OCI-LY3 (cell line): ENCODE measurements at regions not wholly inside any gene's neighbourhood (a gene's known extent, or its start where the extent isn't known, plus 50 kb on each side); places are given as distances from the start of the nearest gene placed in this dataset.

Experiments
- H2AFZ ChIP-seq: fragments of 200-600, 300-600 bp; shearing (Covaris generic); 2 replicates; pipeline ENCODE4 v1.6.0; 2014; ENCODE audit warnings: antibody characterized with exemption, low read depth, low read length
- H3K27ac ChIP-seq: fragments of 200-600, 300-600 bp; sonication (generic); 2 replicates; pipeline ENCODE4 v1.5.1; 2014; ENCODE audit warnings: mild to moderate bottlenecking, low read length, moderate library complexity, mixed read lengths
- H3K27me3 ChIP-seq: fragments of 200-600, 300-600 bp; sonication (generic); 2 replicates; pipeline ENCODE4 v1.6.1; 2014; ENCODE audit warnings: low read depth, low read length, mixed read lengths
- H3K36me3 ChIP-seq: fragments of 200-600, 300-600 bp; sonication (generic); replicated peaks from 2 replicates; pipeline ENCODE3; 2014; ENCODE audit warnings: low read depth, low read length, mixed read lengths
- H3K4me1 ChIP-seq: fragments of 300-600, 200-600 bp; sonication (generic); 2 replicates; pipeline ENCODE4 v1.6.1; 2014; ENCODE audit warnings: low read length, mixed read lengths
- H3K4me2 ChIP-seq: fragments of 200-600, 300-600 bp; sonication (generic); 2 replicates; pipeline ENCODE4 v1.6.1; 2014; ENCODE audit warnings: low read length, mixed read lengths
- H3K4me3 ChIP-seq: fragments of 300-600, 200-600 bp; sonication (generic); 2 replicates; pipeline ENCODE4 v1.5.1; 2014; ENCODE audit warnings: antibody characterized with exemption, mild to moderate bottlenecking, low read length, moderate library complexity
- H3K79me2 ChIP-seq: fragments of 300-600, 200-600 bp; shearing (Covaris generic); 2 replicates; pipeline ENCODE4 v1.6.1; 2014; ENCODE audit warnings: mild to moderate bottlenecking, low read length, mixed read lengths
- H3K9ac ChIP-seq: fragments of 300-600, 200-600 bp; shearing (Covaris generic); 2 replicates; pipeline ENCODE4 v1.6.0; 2014; ENCODE audit warnings: mild to moderate bottlenecking, low read length, moderate library complexity
- H3K9me3 ChIP-seq: fragments of 200-600, 300-600 bp; shearing (Covaris generic); 2 replicates; pipeline ENCODE4 v1.6.1; 2014; ENCODE audit warnings: low read length, mixed read lengths; ENCODE audit not compliant: insufficient read depth
- H4K20me1 ChIP-seq: fragments of 200-600, 300-600 bp; sonication (generic); 2 replicates; pipeline ENCODE4 v1.6.1; 2016; ENCODE audit warnings: low read length, mixed read lengths; ENCODE audit not compliant: insufficient read depth
- CTCF ChIP-seq: fragments of 200-600, 300-600 bp; sonication (generic); IDR thresholded peaks from 2 replicates; pipeline ENCODE4 v1.5.1; 2014; ENCODE audit warnings: antibody characterized with exemption, low read length, low read depth
- EZH2phosphoT487 ChIP-seq: fragments of 200-600 bp; shearing (Covaris generic); IDR thresholded peaks from 2 replicates; pipeline ENCODE4 v1.6.1; 2018; ENCODE audit warnings: antibody characterized with exemption, mixed run types, low read depth

- no peak overlapping the region for H3K4me2 ChIP-seq
- H3K79me2 ChIP-seq = no peaks in the 10 kb centered on the region
- H3K9me3 ChIP-seq = no peaks in the 10 kb centered on the region
- TF ChIP-seq CTCF (no peak), EZH2phosphoT487 (no peak)
- no peaks in the 10 kb centered on the region for H3K36me3 ChIP-seq
- no peaks in the 10 kb centered on the region for H3K4me1 ChIP-seq
- H2AFZ ChIP-seq = no peak overlapping the region
- H3K27ac ChIP-seq = no peak overlapping the region
- H3K27me3 ChIP-seq = peaks cover 25% of the 10 kb centered on the region
- no peak overlapping the region for H3K4me3 ChIP-seq
- no peaks in the 10 kb centered on the region for H4K20me1 ChIP-seq
- H3K9ac ChIP-seq = no peak overlapping the region
Measured at GRCh38 chr19:34118879-34119748, 53.2 kb upstream of the LSM14A start.

- Histone ChIP-seq H3K9me3 (no peaks in the 10 kb centered on the region), H3K4me2 (no peak overlapping the region), H3K9ac (no peak overlapping the region), H4K20me1 (no peaks in the 10 kb centered on the region), H3K79me2 (no peaks in the 10 kb centered on the region), H2AFZ (no peak overlapping the region), H3K4me1 (no peaks in the 10 kb centered on the region), H3K36me3 (no peaks in the 10 kb centered on the region), H3K27ac (no peak overlapping the region), H3K4me3 (no peak overlapping the region), H3K27me3 (peaks cover 32% of the 10 kb centered on the region)
- no peak for TF ChIP-seq EZH2phosphoT487
- TF ChIP-seq CTCF = no peak
Measured at GRCh38 chr19:34120141-34120540, 52.2 kb upstream of the LSM14A start.

- H2AFZ ChIP-seq = no peak overlapping the region
- peaks cover 32% of the 10 kb centered on the region for H3K27me3 ChIP-seq
- no peak overlapping the region for H3K4me3 ChIP-seq
- no peak overlapping the region for H3K9ac ChIP-seq
- H4K20me1 ChIP-seq = no peaks in the 10 kb centered on the region
- H3K4me2 ChIP-seq = no peak overlapping the region
- no peak overlapping the region for H3K27ac ChIP-seq
- TF ChIP-seq EZH2phosphoT487 (no peak), CTCF (peak; percentile 90)
- no peaks in the 10 kb centered on the region for H3K36me3 ChIP-seq
- H3K4me1 ChIP-seq = no peaks in the 10 kb centered on the region
- no peaks in the 10 kb centered on the region for H3K9me3 ChIP-seq
- no peaks in the 10 kb centered on the region for H3K79me2 ChIP-seq
Measured at GRCh38 chr19:34120846-34121639, 51.3 kb upstream of the LSM14A start.
